H9 (cell line): ENCODE measurements at regions not wholly inside any gene's neighbourhood (a gene's known extent, or its start where the extent isn't known, plus 50 kb on each side); places are given as distances from the start of the nearest gene placed in this dataset.

Source experiments
- DNase-seq: peaks from one replicate; pipeline ENCODE4 v3.0.0-alpha.2; 2017
- H2AFZ ChIP-seq: one replicate; pipeline ENCODE4 v1.6.1; 2013; ENCODE audit warnings: mild to moderate bottlenecking, low read length, control low read depth, moderate library complexity
- H2AK5ac ChIP-seq: 2 replicates; pipeline ENCODE4 v1.6.1; 2013; ENCODE audit warnings: low read length, control low read depth, mixed read lengths; ENCODE audit not compliant: insufficient read length
- H2BK120ac ChIP-seq: one replicate; pipeline ENCODE4 v1.6.1; 2013; ENCODE audit warnings: low read depth, mild to moderate bottlenecking, low read length, control low read depth, inconsistent platforms; ENCODE audit not compliant: poor library complexity, severe bottlenecking
- H2BK12ac ChIP-seq: 2 replicates; pipeline ENCODE4 v1.6.1; 2013; ENCODE audit warnings: low read length, control low read depth, mixed read lengths, low read depth; ENCODE audit not compliant: insufficient read length
- H2BK15ac ChIP-seq: 2 replicates; pipeline ENCODE4 v1.6.1; 2013; ENCODE audit warnings: low read depth, low read length, control low read depth
- H2BK20ac ChIP-seq: one replicate; pipeline ENCODE4 v1.6.1; 2013; ENCODE audit warnings: low read depth, mild to moderate bottlenecking, low read length, control low read depth, inconsistent platforms; ENCODE audit not compliant: poor library complexity, severe bottlenecking
- H2BK5ac ChIP-seq: 2 replicates; pipeline ENCODE4 v1.6.1; 2013; ENCODE audit warnings: low read length, control low read depth, mixed read lengths; ENCODE audit not compliant: insufficient read length
- H3K14ac ChIP-seq: 2 replicates; pipeline ENCODE4 v1.6.1; 2013; ENCODE audit warnings: low read length, control low read depth; ENCODE audit not compliant: insufficient read depth
- H3K18ac ChIP-seq: 2 replicates; pipeline ENCODE4 v1.6.1; 2013; ENCODE audit warnings: low read depth, mild to moderate bottlenecking, mixed read lengths, low read length, control low read depth; ENCODE audit not compliant: insufficient read length
- H3K23ac ChIP-seq: 2 replicates; pipeline ENCODE4 v1.6.1; 2013; ENCODE audit warnings: low read length, control low read depth, mixed read lengths, low read depth; ENCODE audit not compliant: insufficient read length
- H3K23me2 ChIP-seq: 2 replicates; pipeline ENCODE4 v1.6.1; 2013; ENCODE audit warnings: low read depth, mild to moderate bottlenecking, mixed read lengths, low read length, control low read depth; ENCODE audit not compliant: insufficient read length, poor library complexity, severe bottlenecking
- H3K27ac ChIP-seq: 2 replicates; pipeline ENCODE4 v1.5.1; 2013; ENCODE audit warnings: low read length, control low read depth, mixed read lengths, low read depth; ENCODE audit not compliant: insufficient read length
- H3K27me3 ChIP-seq: 2 replicates; pipeline ENCODE4 v1.6.1; 2013; ENCODE audit warnings: low read length, control low read depth, inconsistent platforms; ENCODE audit not compliant: insufficient read depth
- H3K4ac ChIP-seq: 2 replicates; pipeline ENCODE4 v1.6.1; 2013; ENCODE audit warnings: low read depth, mild to moderate bottlenecking, control low read depth, inconsistent platforms, low read length, moderate library complexity
- H3K4me1 ChIP-seq: 2 replicates; pipeline ENCODE4 v1.6.1; 2013; ENCODE audit warnings: low read length, control low read depth, inconsistent platforms; ENCODE audit not compliant: insufficient read depth
- H3K4me2 ChIP-seq: 2 replicates; pipeline ENCODE4 v1.6.1; 2013; ENCODE audit warnings: low read length, control low read depth, mixed read lengths; ENCODE audit not compliant: insufficient read length, insufficient read depth
- H3K56ac ChIP-seq: 2 replicates; pipeline ENCODE4 v1.6.1; 2013; ENCODE audit warnings: low read depth, mild to moderate bottlenecking, mixed read lengths, low read length, control low read depth; ENCODE audit not compliant: insufficient read length
- H3K79me1 ChIP-seq: 2 replicates; pipeline ENCODE4 v1.6.1; 2013; ENCODE audit warnings: low read depth, mild to moderate bottlenecking, moderate library complexity, low read length, control low read depth, inconsistent platforms; ENCODE audit not compliant: insufficient read depth, poor library complexity, severe bottlenecking
- H3K79me2 ChIP-seq: 2 replicates; pipeline ENCODE4 v1.6.1; 2013; ENCODE audit warnings: low read length, control low read depth, inconsistent platforms; ENCODE audit not compliant: insufficient read depth
- H3K9ac ChIP-seq: 2 replicates; pipeline ENCODE4 v1.6.1; 2013; ENCODE audit warnings: low read length, control low read depth, mixed read lengths; ENCODE audit not compliant: insufficient read length; ENCODE audit errors: extremely low read depth
- H3K9me3 ChIP-seq: one replicate; pipeline ENCODE4 v1.6.1; 2013; ENCODE audit warnings: low read depth, low read length, inconsistent platforms; ENCODE audit not compliant: control insufficient read depth
- H3T11ph ChIP-seq: one replicate; pipeline ENCODE4 v1.6.1; 2013; ENCODE audit warnings: mild to moderate bottlenecking, low read length, control low read depth, inconsistent platforms
- H4K20me1 ChIP-seq: one replicate; pipeline ENCODE4 v1.6.1; 2013; ENCODE audit not compliant: control insufficient read depth, insufficient read length, insufficient read depth
- H4K5ac ChIP-seq: 2 replicates; pipeline ENCODE4 v1.6.1; 2013; ENCODE audit warnings: low read depth, mild to moderate bottlenecking, mixed read lengths, low read length, control low read depth; ENCODE audit not compliant: insufficient read length
- H4K8ac ChIP-seq: replicated peaks from 2 replicates; pipeline ENCODE4 v1.6.1; 2013; ENCODE audit warnings: low read length, control low read depth, mixed read lengths, low read depth; ENCODE audit not compliant: insufficient read length
- H4K91ac ChIP-seq: 2 replicates; pipeline ENCODE4 v1.6.1; 2013; ENCODE audit warnings: low read depth, mild to moderate bottlenecking, moderate library complexity, mixed read lengths, low read length, control low read depth; ENCODE audit not compliant: insufficient read length
- H3K27ac Mint-ChIP-seq, 3 experiments: 2 replicates in 2 of 3; 3 replicates in 1 of 3; pipeline ENCODE4 v1.8.0; 2020 to 2021; ENCODE audit warnings: mixed read lengths in 3 of 3, mild to moderate bottlenecking in 1 of 3, moderate library complexity in 1 of 3
- H3K27me3 Mint-ChIP-seq: 2 replicates; pipeline ENCODE4 v1.8.0; 2021; ENCODE audit warnings: low read depth, mild to moderate bottlenecking, moderate library complexity, mixed read lengths
- H3K36me3 Mint-ChIP-seq, 3 experiments: 2 replicates in 2 of 3; 3 replicates in 1 of 3; pipeline ENCODE4 v1.8.0; 2020 to 2021; ENCODE audit warnings: low read depth in 3 of 3, mixed read lengths in 3 of 3; ENCODE audit not compliant: insufficient read depth in 1 of 3
- H3K4me1 Mint-ChIP-seq, 2 experiments: 2 replicates each; pipeline ENCODE4 v1.8.0; 2020; ENCODE audit warnings: mixed read lengths in 2 of 2
- H3K4me3 Mint-ChIP-seq, 2 experiments: 2 replicates in 1 of 2; 3 replicates in 1 of 2; pipeline ENCODE4 v1.8.0; 2020 to 2021; ENCODE audit warnings: mild to moderate bottlenecking in 2 of 2, mixed read lengths in 2 of 2, moderate library complexity in 1 of 2
- H3K9me3 Mint-ChIP-seq, 2 experiments: 2 replicates in 1 of 2; 3 replicates in 1 of 2; pipeline ENCODE4 v1.8.0; 2020; ENCODE audit warnings: mild to moderate bottlenecking in 2 of 2, mixed read lengths in 2 of 2, moderate library complexity in 1 of 2
- CTCF ChIP-seq: fragments of 200-600 bp; sonication (generic); conservative IDR thresholded peaks from 3 replicates; pipeline ENCODE4 v1.8.0; 2021; ENCODE audit warnings: antibody characterized with exemption, mild to moderate bottlenecking
- WGBS: extraction: QIAGEN DNeasy Blood & Tissue Kit; methylation state at CpG from one replicate; pipeline ENCODE4 v1.1.7; 2013; ENCODE audit warnings: missing lambda C conversion rate, low lambda C conversion rate, mixed read lengths; ENCODE audit not compliant: insufficient read length; ENCODE audit errors: extremely low coverage; 5-methylcytosine and 5-hydroxymethylcytosine counted together

DNA sequence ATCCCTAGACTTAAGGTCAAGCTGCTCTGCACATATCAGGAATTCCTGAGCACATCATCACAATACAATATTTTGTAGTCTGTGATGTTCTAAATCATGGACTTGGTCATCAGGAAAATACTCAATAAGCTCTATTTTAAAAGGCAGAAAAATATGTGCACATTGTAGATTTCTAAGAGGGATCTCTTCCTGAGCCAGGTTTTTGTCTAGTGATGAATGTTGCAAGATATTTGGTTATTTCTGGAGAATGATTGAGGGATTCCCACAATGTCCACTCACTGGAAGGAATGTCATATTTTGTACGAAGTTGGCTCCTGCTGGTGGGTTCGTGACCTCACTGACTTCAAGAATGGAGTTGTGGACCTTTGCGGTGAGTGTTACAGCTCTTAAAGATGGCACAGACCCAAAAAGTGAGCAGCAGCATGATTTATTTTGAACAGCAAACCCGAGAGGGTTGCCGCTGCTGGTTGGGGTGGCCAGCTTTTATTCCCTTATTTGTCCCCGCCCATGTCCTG lies 300.9 kb upstream of the DCN start:
- H3K4me1 ChIP-seq: no peaks in the 10 kb centered on the region
- TF ChIP-seq CTCF: no peak
- H2AFZ ChIP-seq: no peak overlapping the region
- DNase-seq: no peak
- H3K14ac ChIP-seq: no peak overlapping the region
- no peak overlapping the region for H4K8ac ChIP-seq
- Mint-ChIP-seq H3K4me1 (no peaks in the 10 kb centered on the region), H3K9me3 (no peaks in the 10 kb centered on the region), H3K27me3 (no peaks in the 10 kb centered on the region), H3K27ac (no peak overlapping the region), H3K4me3 (no peak overlapping the region), H3K36me3 (no peaks in the 10 kb centered on the region)
- no CpG with 5 or more reads among the region's 6 CpGs for WGBS
- H2BK20ac ChIP-seq: no peak overlapping the region
- no peak overlapping the region for H2BK12ac ChIP-seq
- H3K4me2 ChIP-seq: no peak overlapping the region
- no peak overlapping the region for H2BK15ac ChIP-seq
- H2BK120ac ChIP-seq: no peak overlapping the region
- H4K20me1 ChIP-seq: no peaks in the 10 kb centered on the region
- H3K23me2 ChIP-seq: no peaks in the 10 kb centered on the region
- no peak overlapping the region for H4K91ac ChIP-seq
- H3K56ac ChIP-seq: no peak overlapping the region
- no peak overlapping the region for H3K18ac ChIP-seq
- H3K79me1 ChIP-seq: no peaks in the 10 kb centered on the region
- no peak overlapping the region for H3K23ac ChIP-seq
- no peak overlapping the region for H3T11ph ChIP-seq
- H2BK5ac ChIP-seq: no peak overlapping the region
- no peak overlapping the region for H4K5ac ChIP-seq
- H3K9ac ChIP-seq: no peak overlapping the region
- no peak overlapping the region for H2AK5ac ChIP-seq
- no peaks in the 10 kb centered on the region for H3K9me3 ChIP-seq
- H3K79me2 ChIP-seq: no peaks in the 10 kb centered on the region
- H3K27me3 ChIP-seq: no peaks in the 10 kb centered on the region
- H3K27ac ChIP-seq: no peak overlapping the region
- H3K4ac ChIP-seq: no peak overlapping the region
